ENCODE measurements at regions not wholly inside any gene's neighbourhood (a gene's known extent, or its start where the extent isn't known, plus 50 kb on each side); places are given as distances from the start of the nearest gene placed in this dataset.

- no peak for TF ChIP-seq POLR2AphosphoS5 (IDR thresholded peaks at IDR 0.05; ENCODE audit: borderline replicate concordance, low read depth, low read length)
- TF ChIP-seq FOXP2 (optimal IDR thresholded peaks at IDR 0.05; ENCODE audit: control extremely low read depth, extremely low read length, insufficient read depth): no peak
- no peak for TF ChIP-seq EZH2 (IDR thresholded peaks at IDR 0.05)
Measured at GRCh38 chrX:155779831-155780230, 101.3 kb upstream of the VAMP7 start.
